Tibial artery (tissue), 4 donors: ENCODE measurements at regions not wholly inside any gene's neighbourhood (a gene's known extent, or its start where the extent isn't known, plus 50 kb on each side); places are given as distances from the start of the nearest gene placed in this dataset.

Source experiments
- DNase-seq, 2 donors: peaks; one replicate each; pipeline ENCODE4 v3.0.0-alpha.2; 2019
- H3K27ac ChIP-seq, 2 donors: fragments of 200-600 bp; sonication (generic) in 1 of 2; 1 replicate in 1 of 2; 2 replicates in 1 of 2; pipeline ENCODE4 v1.5.1; 2018 to 2019; ENCODE audit warnings: mild to moderate bottlenecking in 1 of 2
- H3K27me3 ChIP-seq, 2 donors: fragments of 200-600 bp; sonication (generic) in 1 of 2; one replicate each; pipeline versions ENCODE4 v1.5.1 to v1.6.0; 2016 to 2019
- H3K36me3 ChIP-seq, 3 donors: fragments of 200-600 bp; sonication (generic) in 2 of 3; one replicate each; pipeline ENCODE4 v1.5.1; 2016 to 2019; ENCODE audit warnings: mild to moderate bottlenecking in 2 of 3
- H3K4me1 ChIP-seq, 4 donors: fragments of 200-600 bp; sonication (generic) in 2 of 4; 1 replicate in 3 of 4; 2 replicates in 1 of 4; pipeline ENCODE4 v1.5.1; 2016 to 2019
- H3K4me3 ChIP-seq, 2 donors: fragments of 200-600 bp; sonication (generic) in 1 of 2; 1 replicate in 1 of 2; 2 replicates in 1 of 2; pipeline ENCODE4 v1.5.1; 2018 to 2019; ENCODE audit warnings: mild to moderate bottlenecking in 2 of 2
- H3K9me3 ChIP-seq, 3 donors: fragments of 200-600 bp; sonication (generic) in 1 of 3; one replicate each; pipeline ENCODE4 v1.5.1; 2016 to 2019
- CTCF ChIP-seq, 2 experiments: fragments of 200-600 bp in 1 of 2; fragments of 450-650 bp in 1 of 2; IDR thresholded peaks; one replicate each; pipeline ENCODE4 v1.5.1; 2017 to 2019; ENCODE audit warnings: antibody characterized with exemption in 2 of 2, mild to moderate bottlenecking in 1 of 2, moderate library complexity in 1 of 2
- intact Hi-C: fragments of 100-400 bp; cut with DNase I; formaldehyde crosslinking; loops from one replicate; pipeline ENCODE4 v1.15.0; 2023; ENCODE audit warnings: low total_unique reads

- Histone ChIP-seq H3K27me3 (peaks cover 0 to 5% of the 10 kb centered on the region in 2 donors), H3K4me3 (no peak overlapping the region), H3K27ac (no peak overlapping the region), H3K36me3 (no peaks in the 10 kb centered on the region), H3K4me1 (no peaks in the 10 kb centered on the region), H3K9me3 (peaks cover 2 to 11% (median 8%) of the 10 kb centered on the region in 3 donors)
- intact Hi-C loops, result no loop called here
- no peak for TF ChIP-seq CTCF (IDR thresholded peaks at IDR 0.05)
- no peak for DNase-seq
Measured at GRCh38 chr15:88348579-88349230, 92.2 kb upstream of the NTRK3 start.

GRCh38 chr15:88345962-88346361 is 89.4 kb upstream of the NTRK3 start:
- Histone ChIP-seq H3K9me3 (no peaks in the 10 kb centered on the region), H3K27me3 (peaks cover 0 to 5% of the 10 kb centered on the region in 2 donors), H3K36me3 (no peaks in the 10 kb centered on the region), H3K4me3 (no peak overlapping the region), H3K4me1 (no peaks in the 10 kb centered on the region), H3K27ac (no peak overlapping the region)
- no peak for TF ChIP-seq CTCF (IDR thresholded peaks at IDR 0.05)
- intact Hi-C loops, result no loop called here
- DNase-seq, result no peak

GRCh38 chr15:88344786-88345185 is 88.2 kb upstream of the NTRK3 start:
- no peak for DNase-seq
- Histone ChIP-seq H3K27me3 (peaks cover 0 to 5% of the 10 kb centered on the region in 2 donors), H3K27ac (no peak overlapping the region), H3K4me1 (no peaks in the 10 kb centered on the region), H3K9me3 (no peaks in the 10 kb centered on the region), H3K36me3 (no peaks in the 10 kb centered on the region), H3K4me3 (no peak overlapping the region)
- intact Hi-C loops, result no loop called here
- TF ChIP-seq CTCF (IDR thresholded peaks at IDR 0.05), result no peak

- intact Hi-C loops, result no loop called here
- DNase-seq, result no peak
Measured at GRCh38 chr15:88342666-88343065, 86.1 kb upstream of the NTRK3 start.

GRCh38 chr15:88341653-88342052 is 85.1 kb upstream of the NTRK3 start:
- Histone ChIP-seq H3K36me3 (no peaks in the 10 kb centered on the region), H3K27me3 (peaks cover 0 to 5% of the 10 kb centered on the region in 2 donors), H3K9me3 (no peaks in the 10 kb centered on the region), H3K4me1 (no peaks in the 10 kb centered on the region), H3K27ac (no peak overlapping the region), H3K4me3 (no peak overlapping the region)
- TF ChIP-seq CTCF (IDR thresholded peaks at IDR 0.05), result no peak
- DNase-seq, result no peak
- intact Hi-C loops, result no loop called here

More at GRCh38 chr15:88342666-88343065, 86.1 kb upstream of the NTRK3 start:
- H3K4me1 ChIP-seq, result no peaks in the 10 kb centered on the region
- no peaks in the 10 kb centered on the region for H3K36me3 ChIP-seq
- H3K27me3 ChIP-seq, result peaks cover 0 to 5% of the 10 kb centered on the region in 2 donors
- H3K4me3 ChIP-seq, result no peak overlapping the region
- no peak for TF ChIP-seq CTCF (IDR thresholded peaks at IDR 0.05)
- no peak overlapping the region for H3K27ac ChIP-seq
- H3K9me3 ChIP-seq, result no peaks in the 10 kb centered on the region

- Histone ChIP-seq H3K9me3 (no peaks in the 10 kb centered on the region), H3K36me3 (no peaks in the 10 kb centered on the region), H3K4me1 (no peaks in the 10 kb centered on the region), H3K27ac (no peak overlapping the region), H3K4me3 (no peak overlapping the region), H3K27me3 (peaks cover 0 to 4% of the 10 kb centered on the region in 2 donors)
- no peak for TF ChIP-seq CTCF (IDR thresholded peaks at IDR 0.05)
- intact Hi-C loops, result no loop called here
- no peak for DNase-seq
Measured at GRCh38 chr15:88341006-88341405, 84.5 kb upstream of the NTRK3 start.
